Left ventricle myocardium inferior (tissue), 1 donor: ENCODE measurements at regions not wholly inside any gene's neighbourhood (a gene's known extent, or its start where the extent isn't known, plus 50 kb on each side); places are given as distances from the start of the nearest gene placed in this dataset.

ENCODE experiments used
- DNase-seq: peaks from one replicate; pipeline ENCODE4 v3.0.0-alpha.2; 2020
- H3K27ac ChIP-seq: fragments of 200-600 bp; replicated peaks from 2 replicates; pipeline ENCODE4 v1.8.0; 2021
- H3K27me3 ChIP-seq: fragments of 200-600 bp; 2 replicates; pipeline ENCODE4 v1.8.0; 2021; ENCODE audit warnings: low read depth
- H3K36me3 ChIP-seq: fragments of 200-600 bp; 2 replicates; pipeline ENCODE4 v1.8.0; 2021
- H3K4me1 ChIP-seq: fragments of 200-600 bp; 2 replicates; pipeline ENCODE4 v1.8.0; 2021
- H3K4me3 ChIP-seq: fragments of 200-600 bp; 2 replicates; pipeline ENCODE4 v1.8.0; 2021; ENCODE audit warnings: mild to moderate bottlenecking, moderate library complexity
- H3K9me3 ChIP-seq: fragments of 200-600 bp; replicated peaks from 2 replicates; pipeline ENCODE4 v1.8.0; 2021
- intact Hi-C: fragments of 100-400 bp; cut with micrococcal nuclease; formaldehyde crosslinking; loops from one replicate; pipeline ENCODE4 v1.11.0; 2022
- TF ChIP-seq, protein P1 (sequence below): fragments of 200-600 bp; IDR thresholded peaks from 2 replicates; pipeline ENCODE4 v1.8.0; 2021; ENCODE audit warnings: antibody characterized with exemption, mild to moderate bottlenecking, borderline replicate concordance
- donor health status: DM: no; HTN: yes; CAD: no; lungs with severe emphysema.

DNA sequence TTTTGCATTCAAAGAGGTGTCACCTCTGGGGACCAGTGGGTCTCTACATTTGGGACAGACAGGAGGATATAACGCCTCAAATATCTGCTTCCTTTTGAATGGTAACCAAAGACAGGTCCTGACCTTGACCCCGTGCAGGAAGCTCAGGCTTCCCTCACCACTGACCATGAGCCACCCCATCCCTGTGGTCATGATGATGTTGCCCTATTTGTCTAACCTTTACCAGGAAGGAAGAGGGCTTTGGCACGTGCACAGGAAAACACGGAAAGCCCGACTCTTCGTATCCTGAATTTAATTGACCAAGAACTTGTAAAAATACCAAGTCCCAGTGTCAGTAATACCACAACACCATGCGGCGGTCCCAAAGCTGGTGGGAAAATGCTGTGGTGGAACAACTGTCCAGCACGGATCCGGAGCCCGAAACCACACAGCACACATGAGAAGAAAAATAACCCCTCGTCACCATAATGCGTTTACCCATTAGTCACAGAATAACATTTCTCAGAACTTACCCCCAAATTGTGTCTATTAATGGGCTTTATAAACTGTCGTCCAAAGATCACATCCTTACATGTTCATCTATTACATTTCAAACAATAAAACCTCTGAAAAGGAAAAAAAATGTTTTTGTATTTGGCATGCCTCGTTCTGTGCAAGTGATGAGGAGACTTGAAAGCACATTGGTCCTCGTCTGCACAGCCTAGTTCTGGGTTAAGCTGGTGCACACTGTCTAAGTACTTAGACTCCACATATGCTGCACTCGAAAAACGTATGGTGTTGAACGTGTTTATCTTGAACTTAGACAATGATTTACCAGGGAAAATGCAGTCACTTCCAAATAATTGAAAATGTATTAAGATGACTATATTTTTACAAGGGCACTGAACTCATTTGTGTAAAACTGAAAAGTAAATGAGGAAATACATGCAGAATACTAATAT lies 118.9 kb upstream of the IGF1R start:
- intact Hi-C loops, result no loop called here
- Histone ChIP-seq H3K36me3 (no peaks in the 10 kb centered on the region), H3K27ac (no peak overlapping the region), H3K4me3 (no peak overlapping the region), H3K4me1 (no peaks in the 10 kb centered on the region), H3K9me3 (no peaks in the 10 kb centered on the region), H3K27me3 (peaks cover 42% of the 10 kb centered on the region)
- no peak for DNase-seq
- TF ChIP-seq, protein P1, sequence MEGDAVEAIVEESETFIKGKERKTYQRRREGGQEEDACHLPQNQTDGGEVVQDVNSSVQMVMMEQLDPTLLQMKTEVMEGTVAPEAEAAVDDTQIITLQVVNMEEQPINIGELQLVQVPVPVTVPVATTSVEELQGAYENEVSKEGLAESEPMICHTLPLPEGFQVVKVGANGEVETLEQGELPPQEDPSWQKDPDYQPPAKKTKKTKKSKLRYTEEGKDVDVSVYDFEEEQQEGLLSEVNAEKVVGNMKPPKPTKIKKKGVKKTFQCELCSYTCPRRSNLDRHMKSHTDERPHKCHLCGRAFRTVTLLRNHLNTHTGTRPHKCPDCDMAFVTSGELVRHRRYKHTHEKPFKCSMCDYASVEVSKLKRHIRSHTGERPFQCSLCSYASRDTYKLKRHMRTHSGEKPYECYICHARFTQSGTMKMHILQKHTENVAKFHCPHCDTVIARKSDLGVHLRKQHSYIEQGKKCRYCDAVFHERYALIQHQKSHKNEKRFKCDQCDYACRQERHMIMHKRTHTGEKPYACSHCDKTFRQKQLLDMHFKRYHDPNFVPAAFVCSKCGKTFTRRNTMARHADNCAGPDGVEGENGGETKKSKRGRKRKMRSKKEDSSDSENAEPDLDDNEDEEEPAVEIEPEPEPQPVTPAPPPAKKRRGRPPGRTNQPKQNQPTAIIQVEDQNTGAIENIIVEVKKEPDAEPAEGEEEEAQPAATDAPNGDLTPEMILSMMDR, result no peak

DNA sequence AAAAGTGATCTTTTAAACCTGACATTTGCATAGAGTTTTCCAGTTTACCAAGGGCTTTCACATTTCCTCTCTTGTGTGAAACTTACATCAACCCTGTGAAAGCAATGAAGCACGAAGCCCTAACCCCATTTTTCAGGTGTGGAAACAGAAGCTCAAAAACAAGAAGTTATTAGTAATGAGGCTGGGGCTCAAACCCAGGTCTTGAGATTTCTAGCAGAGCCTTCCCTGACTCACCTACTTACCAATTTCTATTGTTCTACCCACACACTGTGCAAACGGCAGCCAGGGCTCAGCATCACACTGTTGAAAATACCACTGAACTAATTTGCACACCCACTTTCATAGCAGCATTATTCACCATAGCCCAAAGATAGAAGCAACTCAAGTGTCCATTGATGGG lies 117.8 kb upstream of the IGF1R start:
- TF ChIP-seq, protein P1, result no peak
- H3K27ac ChIP-seq, result no peak overlapping the region
- intact Hi-C loops, result no loop called here
- peaks cover 52% of the 10 kb centered on the region for H3K27me3 ChIP-seq
- no peak overlapping the region for H3K4me3 ChIP-seq
- H3K36me3 ChIP-seq, result no peaks in the 10 kb centered on the region
- DNase-seq, result no peak
- no peaks in the 10 kb centered on the region for H3K9me3 ChIP-seq
- no peaks in the 10 kb centered on the region for H3K4me1 ChIP-seq

DNA sequence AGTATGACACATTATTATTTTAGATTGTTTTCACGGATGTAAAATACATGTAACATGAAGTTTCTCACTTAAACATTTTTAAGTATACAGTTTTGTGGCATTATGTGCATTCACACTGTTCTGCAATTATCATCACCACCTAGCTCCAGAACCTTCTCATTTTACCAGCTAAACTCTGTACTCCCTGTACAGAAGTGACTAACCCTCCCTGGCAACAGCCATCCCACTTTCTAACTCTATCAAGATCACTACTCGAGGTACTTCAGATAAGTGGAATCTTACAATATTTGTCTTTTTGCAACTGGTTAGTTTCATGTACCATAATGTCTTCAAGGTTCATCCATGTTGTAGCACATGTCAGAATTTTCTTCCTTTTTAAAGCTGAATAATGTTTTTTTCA lies 116.3 kb upstream of the IGF1R start:
- intact Hi-C loops, result no loop called here
- TF ChIP-seq, protein P1, result no peak
- no peak overlapping the region for H3K4me3 ChIP-seq
- H3K9me3 ChIP-seq, result no peaks in the 10 kb centered on the region
- H3K36me3 ChIP-seq, result no peaks in the 10 kb centered on the region
- no peak for DNase-seq
- peaks cover 56% of the 10 kb centered on the region for H3K27me3 ChIP-seq
- H3K4me1 ChIP-seq, result no peaks in the 10 kb centered on the region
- no peak overlapping the region for H3K27ac ChIP-seq

- H3K27me3 ChIP-seq, result peaks cover 50% of the 10 kb centered on the region
- TF ChIP-seq, protein P1, result no peak
- H3K4me3 ChIP-seq, result no peak overlapping the region
- intact Hi-C loops, result no loop called here
- H3K9me3 ChIP-seq, result no peaks in the 10 kb centered on the region
- H3K27ac ChIP-seq, result no peak overlapping the region
- DNase-seq, result no peak
- H3K4me1 ChIP-seq, result no peaks in the 10 kb centered on the region
- H3K36me3 ChIP-seq, result no peaks in the 10 kb centered on the region
These were observed 111.4 kb upstream of the IGF1R start for GRCh38 chr15:98536976-98537375.

GRCh38 chr15:98537516-98538060 lies 110.8 kb upstream of the IGF1R start:
- Histone ChIP-seq H3K4me1 (no peaks in the 10 kb centered on the region), H3K36me3 (no peaks in the 10 kb centered on the region), H3K4me3 (no peak overlapping the region), H3K9me3 (no peaks in the 10 kb centered on the region), H3K27me3 (peaks cover 47% of the 10 kb centered on the region), H3K27ac (no peak overlapping the region)
- TF ChIP-seq, protein P1, result no peak
- DNase-seq, result no peak
- intact Hi-C loops, result no loop called here
